Smooth muscle cell (in vitro differentiated cells): ENCODE measurements at regions not wholly inside any gene's neighbourhood (a gene's known extent, or its start where the extent isn't known, plus 50 kb on each side); places are given as distances from the start of the nearest gene placed in this dataset.

Source experiments
- DNase-seq: peaks from one replicate; lab custom pipeline; 2025; ENCODE audit not compliant: unreplicated experiment; lab: John Stamatoyannopoulos, UW
- H2AFZ ChIP-seq: fragments of 200-600 bp; sonication (generic); 2 replicates; pipeline ENCODE4 v1.6.0; 2016; ENCODE audit warnings: antibody characterized with exemption, low read depth, mild to moderate bottlenecking
- H3F3A ChIP-seq: fragments of 200-600 bp; sonication (generic); 2 replicates; pipeline ENCODE4 v1.6.0; 2017; ENCODE audit warnings: antibody characterized with exemption, low read depth
- H3K27ac ChIP-seq: fragments of 200-600 bp; sonication (generic); 2 replicates; pipeline ENCODE4 v1.5.1; 2016; ENCODE audit warnings: low read depth, mild to moderate bottlenecking
- H3K27me3 ChIP-seq: fragments of 200-600 bp; sonication (generic); 2 replicates; pipeline ENCODE4 v1.6.1; 2016; ENCODE audit warnings: low read depth, mild to moderate bottlenecking
- H3K36me3 ChIP-seq: fragments of 200-600 bp; sonication (generic); 2 replicates; pipeline ENCODE4 v1.5.1; 2016; ENCODE audit warnings: low read depth
- H3K4me1 ChIP-seq: fragments of 200-600 bp; sonication (generic); 2 replicates; pipeline ENCODE4 v1.5.1; 2016; ENCODE audit warnings: low read depth
- H3K4me2 ChIP-seq: fragments of 200-600 bp; sonication (generic); 2 replicates; pipeline ENCODE4 v1.6.0; 2016; ENCODE audit warnings: mild to moderate bottlenecking
- H3K4me3 ChIP-seq: fragments of 200-600 bp; sonication (generic); 2 replicates; pipeline ENCODE4 v1.5.1; 2016; ENCODE audit warnings: mild to moderate bottlenecking
- H3K79me2 ChIP-seq: fragments of 200-600 bp; sonication (generic); 2 replicates; pipeline ENCODE4 v1.6.0; 2016; ENCODE audit warnings: low read depth, mild to moderate bottlenecking
- H3K9ac ChIP-seq: fragments of 200-600 bp; sonication (generic); 2 replicates; pipeline ENCODE4 v1.6.0; 2016; ENCODE audit warnings: low read depth
- H3K9me3 ChIP-seq: fragments of 200-600 bp; sonication (generic); replicated peaks from 2 replicates; pipeline ENCODE4 v1.5.1; 2016; ENCODE audit warnings: low read depth
- H4K20me1 ChIP-seq: fragments of 200-600 bp; sonication (generic); 2 replicates; pipeline ENCODE4 v1.6.0; 2016; ENCODE audit warnings: low read depth
- WGBS: methylation state at CpG from one replicate; pipeline ENCODE4 v1.1.7; 2016; ENCODE audit warnings: low lambda C conversion rate; 5-methylcytosine and 5-hydroxymethylcytosine counted together
- TF ChIP-seq, protein P1 (sequence below): fragments of 200-600 bp; sonication (generic); IDR thresholded peaks from 2 replicates; pipeline ENCODE4 v1.5.1; 2017; ENCODE audit warnings: borderline replicate concordance, mild to moderate bottlenecking, antibody characterized with exemption; ENCODE audit not compliant: insufficient read depth, poor library complexity, severe bottlenecking

DNA sequence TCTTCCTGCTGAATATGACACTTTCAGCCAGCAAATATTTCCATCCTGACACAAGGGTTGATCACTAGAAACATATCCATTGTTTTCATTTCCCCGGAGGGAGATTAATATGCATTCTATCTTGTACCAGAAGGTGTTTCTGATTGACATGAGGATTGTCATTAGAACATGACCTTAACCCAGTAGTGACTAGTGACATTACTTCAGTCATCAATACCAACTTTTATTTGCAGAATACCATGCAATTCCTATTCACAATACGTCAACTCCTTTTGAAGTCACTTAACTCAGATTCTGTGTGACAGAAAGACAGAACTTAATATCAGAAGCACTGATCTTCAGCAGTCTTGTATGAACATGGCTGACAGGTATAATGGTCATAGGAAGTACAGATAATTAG lies 1108.9 kb upstream of the CRIM1 start:
- TF ChIP-seq, protein P1, sequence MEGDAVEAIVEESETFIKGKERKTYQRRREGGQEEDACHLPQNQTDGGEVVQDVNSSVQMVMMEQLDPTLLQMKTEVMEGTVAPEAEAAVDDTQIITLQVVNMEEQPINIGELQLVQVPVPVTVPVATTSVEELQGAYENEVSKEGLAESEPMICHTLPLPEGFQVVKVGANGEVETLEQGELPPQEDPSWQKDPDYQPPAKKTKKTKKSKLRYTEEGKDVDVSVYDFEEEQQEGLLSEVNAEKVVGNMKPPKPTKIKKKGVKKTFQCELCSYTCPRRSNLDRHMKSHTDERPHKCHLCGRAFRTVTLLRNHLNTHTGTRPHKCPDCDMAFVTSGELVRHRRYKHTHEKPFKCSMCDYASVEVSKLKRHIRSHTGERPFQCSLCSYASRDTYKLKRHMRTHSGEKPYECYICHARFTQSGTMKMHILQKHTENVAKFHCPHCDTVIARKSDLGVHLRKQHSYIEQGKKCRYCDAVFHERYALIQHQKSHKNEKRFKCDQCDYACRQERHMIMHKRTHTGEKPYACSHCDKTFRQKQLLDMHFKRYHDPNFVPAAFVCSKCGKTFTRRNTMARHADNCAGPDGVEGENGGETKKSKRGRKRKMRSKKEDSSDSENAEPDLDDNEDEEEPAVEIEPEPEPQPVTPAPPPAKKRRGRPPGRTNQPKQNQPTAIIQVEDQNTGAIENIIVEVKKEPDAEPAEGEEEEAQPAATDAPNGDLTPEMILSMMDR, result no peak
- no peaks in the 10 kb centered on the region for H3F3A ChIP-seq
- H3K4me1 ChIP-seq, result no peaks in the 10 kb centered on the region
- H3K27me3 ChIP-seq, result no peaks in the 10 kb centered on the region
- H4K20me1 ChIP-seq, result no peaks in the 10 kb centered on the region
- H3K9ac ChIP-seq, result no peak overlapping the region
- no peak overlapping the region for H3K4me3 ChIP-seq
- no peak overlapping the region for H2AFZ ChIP-seq
- no peaks in the 10 kb centered on the region for H3K36me3 ChIP-seq
- H3K4me2 ChIP-seq, result no peak overlapping the region
- H3K79me2 ChIP-seq, result no peaks in the 10 kb centered on the region
- no peaks in the 10 kb centered on the region for H3K9me3 ChIP-seq
- no peak overlapping the region for H3K27ac ChIP-seq
- WGBS, result 84% methylated on average over 2 of the region's 2 CpGs
- no peak for DNase-seq

GRCh38 chr2:35228584-35228983 lies 1127.0 kb upstream of the CRIM1 start:
- Histone ChIP-seq H3K36me3 (no peaks in the 10 kb centered on the region), H4K20me1 (no peaks in the 10 kb centered on the region), H3K27me3 (no peaks in the 10 kb centered on the region), H3K79me2 (no peaks in the 10 kb centered on the region), H3K4me3 (no peak overlapping the region), H3F3A (no peaks in the 10 kb centered on the region), H3K9ac (no peak overlapping the region), H2AFZ (no peak overlapping the region), H3K4me2 (no peak overlapping the region), H3K27ac (no peak overlapping the region), H3K4me1 (no peaks in the 10 kb centered on the region), H3K9me3 (peaks cover 4% of the 10 kb centered on the region)
- WGBS, result 15% methylated on average over 2 of the region's 2 CpGs
- TF ChIP-seq, protein P1, result no peak
- DNase-seq, result no peak

GRCh38 chr2:35220461-35220860 lies 1135.1 kb upstream of the CRIM1 start:
- Histone ChIP-seq H4K20me1 (no peaks in the 10 kb centered on the region), H3K79me2 (no peaks in the 10 kb centered on the region), H3K4me2 (no peak overlapping the region), H3F3A (no peaks in the 10 kb centered on the region), H3K4me1 (no peaks in the 10 kb centered on the region), H3K4me3 (no peak overlapping the region), H3K9me3 (no peaks in the 10 kb centered on the region), H2AFZ (no peak overlapping the region), H3K36me3 (no peaks in the 10 kb centered on the region), H3K9ac (no peak overlapping the region), H3K27me3 (no peaks in the 10 kb centered on the region), H3K27ac (no peak overlapping the region)
- no peak for DNase-seq
- WGBS, result 39% methylated on average over 2 of the region's 2 CpGs
- TF ChIP-seq, protein P1, result no peak

GRCh38 chr2:35204881-35205280 lies 1150.7 kb upstream of the CRIM1 start:
- Histone ChIP-seq H3K4me3 (no peak overlapping the region), H3K79me2 (no peaks in the 10 kb centered on the region), H4K20me1 (no peaks in the 10 kb centered on the region), H3K9ac (no peak overlapping the region), H3K27ac (no peak overlapping the region), H3K4me2 (no peak overlapping the region), H2AFZ (no peak overlapping the region), H3F3A (no peaks in the 10 kb centered on the region), H3K9me3 (no peaks in the 10 kb centered on the region), H3K4me1 (no peaks in the 10 kb centered on the region), H3K36me3 (no peaks in the 10 kb centered on the region), H3K27me3 (no peaks in the 10 kb centered on the region)
- WGBS, result 90% methylated on average over 2 of the region's 2 CpGs
- no peak for DNase-seq
- TF ChIP-seq, protein P1, result no peak
